ENCODE measurements at regions not wholly inside any gene's neighbourhood (a gene's known extent, or its start where the extent isn't known, plus 50 kb on each side); places are given as distances from the start of the nearest gene placed in this dataset.

DNA sequence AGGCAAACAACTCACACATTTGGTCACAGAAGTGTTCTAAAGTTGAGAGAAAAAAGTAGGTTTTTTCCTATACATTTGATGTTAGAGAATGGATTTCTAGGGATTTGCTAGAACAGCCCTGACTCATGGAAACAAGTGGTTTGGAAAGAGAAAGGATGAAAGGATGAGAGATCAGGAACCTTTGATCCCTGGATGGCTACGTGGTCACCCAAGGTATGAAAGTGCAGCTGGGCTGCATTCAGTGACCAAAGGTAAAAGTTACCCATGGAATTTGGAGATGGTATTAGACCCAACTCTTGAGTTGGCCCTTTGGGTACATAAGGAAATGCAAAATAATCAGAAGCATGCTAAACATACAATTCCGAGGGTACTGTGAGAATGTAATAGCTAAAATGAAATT is 61.3 kb upstream of the SPIN1 start:
- no peak for DNase-seq

DNA sequence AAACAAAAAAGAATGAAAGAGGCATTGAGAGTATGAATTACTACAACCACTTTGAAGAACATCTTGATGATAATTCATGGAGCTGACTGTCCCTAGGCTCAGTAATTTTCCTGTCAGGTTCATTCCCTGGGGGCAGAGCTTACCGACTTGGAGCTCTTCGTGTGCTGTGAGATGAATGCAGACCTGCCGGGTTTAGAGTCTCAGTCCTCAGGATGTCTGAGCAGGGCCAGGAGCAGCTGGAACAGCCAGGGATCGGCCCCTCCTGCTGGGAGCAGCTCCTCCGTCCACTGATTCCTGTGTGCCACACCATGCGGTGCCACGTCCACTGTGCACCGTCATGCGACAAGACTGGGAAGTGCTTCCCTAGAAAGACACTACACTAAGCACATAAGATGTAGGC is 62.2 kb upstream of the SPIN1 start:
- DNase-seq: no peak

DNA sequence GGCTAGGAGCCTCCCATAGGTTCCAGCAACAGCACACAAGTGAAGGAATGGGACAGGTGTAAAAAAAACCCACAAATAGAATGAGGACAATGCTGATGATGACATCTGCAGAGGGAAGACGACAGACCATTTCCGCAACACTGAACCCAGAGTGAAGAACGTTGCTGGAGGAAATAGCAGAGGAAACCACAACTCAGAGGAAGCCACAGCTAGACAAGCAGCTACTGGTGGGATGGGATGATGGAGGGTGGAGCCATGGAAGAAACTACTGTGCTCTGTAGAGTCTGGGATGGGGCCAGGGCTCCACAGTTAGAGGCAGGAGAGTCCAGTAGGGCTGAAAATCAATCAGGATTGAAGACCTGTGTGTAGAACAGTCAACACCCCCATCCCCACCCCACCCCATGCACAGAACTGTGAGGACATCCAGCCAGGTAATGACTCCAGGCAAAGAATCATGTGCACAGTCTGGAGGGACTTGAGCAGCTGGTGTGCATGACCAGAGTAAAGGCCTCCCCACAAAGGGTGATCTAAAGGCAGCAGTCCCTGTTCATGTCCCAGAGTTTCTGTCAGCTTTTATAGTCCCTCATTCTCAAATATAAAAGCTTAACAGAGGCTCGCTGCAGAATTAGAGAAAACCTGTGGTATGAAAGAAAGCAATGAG is 65.2 kb upstream of the SPIN1 start:
- DNase-seq: peak; percentile 57

DNA sequence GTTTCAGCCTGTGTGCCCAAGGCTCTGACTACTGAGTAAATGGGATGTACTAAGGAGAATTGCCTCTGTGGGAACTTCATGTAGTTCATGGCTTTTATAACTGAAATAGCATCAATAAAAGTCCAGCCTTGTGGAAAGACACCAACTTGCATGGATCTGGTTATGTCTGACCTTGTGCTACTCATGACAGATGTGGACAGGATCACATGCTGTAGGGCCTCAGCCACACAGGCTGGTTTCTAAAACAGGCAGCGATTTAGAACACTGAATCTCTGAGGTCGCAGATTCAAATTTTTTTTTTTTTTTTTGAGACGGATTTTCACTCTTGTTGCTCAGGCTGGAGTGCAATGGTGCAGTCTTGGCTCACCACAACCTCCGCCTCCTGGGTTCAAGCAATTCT is 66.5 kb upstream of the SPIN1 start:
- no peak for DNase-seq

DNA sequence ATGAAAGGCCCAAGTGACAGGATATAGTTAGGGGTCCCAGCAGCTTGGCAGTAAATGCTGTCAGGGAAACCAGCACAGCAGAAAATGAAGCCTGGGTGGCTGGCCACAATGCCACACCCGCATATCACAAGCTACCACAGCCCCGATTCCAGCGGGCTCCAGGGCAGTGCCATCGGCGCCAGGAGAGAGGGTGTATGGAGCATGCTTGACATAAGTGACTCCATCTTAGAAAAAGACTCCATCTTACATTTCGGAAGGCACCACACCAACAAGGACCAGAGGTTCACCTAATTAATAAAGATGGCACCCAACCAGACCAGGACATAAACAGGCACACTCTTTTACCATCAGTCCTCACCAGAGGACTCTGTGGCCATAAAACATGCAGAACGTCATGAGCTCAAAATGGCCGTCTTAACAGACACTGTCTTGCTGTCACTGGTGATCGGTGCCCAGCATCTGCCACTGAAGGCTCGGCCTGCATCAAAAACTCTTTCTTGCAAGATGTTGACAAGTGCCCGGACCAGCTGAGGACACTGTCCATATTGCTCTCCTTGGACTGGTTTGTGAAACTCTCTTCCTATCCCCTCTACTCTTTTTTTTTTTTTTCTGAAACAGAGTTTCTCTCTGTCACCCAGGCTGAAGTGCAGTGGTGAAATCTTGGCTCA is 67.4 kb upstream of the SPIN1 start:
- DNase-seq: no peak

DNA sequence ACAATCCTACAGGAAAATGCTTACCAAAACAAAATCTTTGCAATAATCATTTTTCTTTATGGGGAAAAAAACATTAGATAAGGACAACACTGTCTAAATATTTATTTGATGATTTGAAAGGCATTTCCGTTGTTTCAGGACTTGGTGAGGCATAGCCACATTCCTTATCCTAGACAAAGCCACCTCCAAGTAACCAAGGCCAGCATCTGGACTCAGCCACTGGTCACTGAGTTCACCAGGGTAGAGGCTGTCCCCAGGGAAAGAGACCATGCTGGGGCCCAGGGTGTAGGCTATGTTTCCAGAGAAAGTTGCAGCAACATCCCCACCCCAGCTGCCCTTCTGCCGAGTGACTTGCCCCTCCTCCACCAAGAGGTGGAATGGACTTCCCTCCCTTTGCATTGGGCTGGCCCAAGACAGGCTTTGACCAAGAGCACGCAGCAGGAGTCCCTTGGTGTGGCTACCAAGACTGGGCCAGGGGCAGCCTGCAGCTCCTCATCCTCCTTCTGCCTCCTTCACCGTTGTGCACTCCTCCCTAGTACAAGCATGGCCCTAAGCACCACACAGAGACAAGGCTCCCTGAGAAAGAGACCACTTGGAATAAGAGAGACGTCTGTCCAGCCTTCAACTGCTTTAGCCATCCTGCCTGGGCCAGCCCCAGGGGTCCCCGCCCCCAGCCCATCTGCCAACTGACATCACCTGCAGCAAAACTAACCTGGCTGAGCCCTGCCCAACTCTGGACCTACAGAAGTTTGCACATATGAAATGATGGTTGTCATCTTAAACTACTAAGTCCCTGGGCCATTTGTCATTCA is 68.1 kb upstream of the SPIN1 start:
- no peak for DNase-seq

DNA sequence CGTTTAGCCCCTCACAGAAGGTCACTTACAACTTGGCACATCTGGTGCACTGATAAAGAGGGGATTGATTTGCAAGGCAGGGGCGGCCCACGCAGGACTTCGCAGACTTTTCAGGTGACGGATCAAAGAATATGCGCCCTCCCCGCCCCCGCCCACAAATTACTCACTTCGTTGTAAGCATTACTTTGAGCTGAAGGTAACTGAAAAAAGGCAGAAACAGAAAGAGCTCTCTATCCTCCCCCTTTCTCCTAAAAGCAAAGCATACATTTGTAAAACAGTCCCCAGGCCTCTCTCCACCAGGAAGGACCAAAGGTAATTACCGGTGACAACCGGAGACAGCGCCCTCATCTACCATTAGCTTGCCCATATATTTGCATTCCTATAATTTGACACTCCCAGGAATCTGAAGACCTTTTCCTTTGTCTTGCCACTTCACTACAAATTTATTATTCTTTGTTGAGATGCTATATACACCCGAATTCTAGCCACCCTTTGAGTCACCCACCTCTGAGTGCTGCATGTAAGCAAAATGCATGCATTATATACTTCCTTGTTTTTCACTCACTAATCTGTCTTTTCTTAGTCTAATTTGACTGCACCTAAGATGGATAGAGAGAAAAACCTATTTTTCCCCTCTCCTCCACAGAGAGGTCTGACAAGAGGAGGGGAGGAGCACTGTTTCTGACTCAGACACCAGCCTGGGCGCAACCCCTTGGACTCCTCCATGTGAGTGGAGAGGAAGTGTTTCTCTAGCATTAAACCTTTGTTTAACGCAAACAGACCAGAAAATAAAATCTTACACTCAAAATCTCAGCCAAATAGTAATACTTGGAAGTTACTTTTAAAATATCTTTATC is 74.7 kb upstream of the SPIN1 start:
- no peak for DNase-seq

DNA sequence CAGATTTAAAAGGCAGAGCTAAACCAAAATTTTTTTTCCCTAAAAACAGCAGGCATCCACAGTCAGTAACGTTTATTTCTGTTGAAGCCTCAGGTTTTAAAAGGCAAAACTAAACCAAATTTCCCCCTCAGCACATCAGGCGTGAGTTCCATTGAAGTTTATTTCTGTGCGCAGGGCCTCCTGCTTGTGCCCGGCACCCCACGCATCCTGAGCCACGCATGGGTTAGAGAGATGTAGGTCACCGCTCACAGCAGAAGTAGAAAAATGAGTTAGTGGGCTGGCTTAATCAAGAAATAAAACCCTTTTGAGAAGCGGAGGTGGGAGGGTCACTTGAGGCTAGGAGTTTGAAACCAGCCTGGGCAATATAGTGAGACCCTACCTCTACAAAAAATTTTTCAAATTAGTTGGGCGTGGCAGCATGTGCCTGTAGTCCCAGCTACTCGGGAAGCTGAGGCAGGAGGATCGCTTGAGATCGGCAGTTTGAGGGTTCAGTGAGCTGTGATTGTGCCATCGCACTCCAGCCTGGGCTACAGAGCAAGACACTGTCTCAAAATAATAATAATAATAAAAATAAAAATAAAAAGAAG is 75.6 kb upstream of the SPIN1 start:
- DNase-seq: no peak

DNA sequence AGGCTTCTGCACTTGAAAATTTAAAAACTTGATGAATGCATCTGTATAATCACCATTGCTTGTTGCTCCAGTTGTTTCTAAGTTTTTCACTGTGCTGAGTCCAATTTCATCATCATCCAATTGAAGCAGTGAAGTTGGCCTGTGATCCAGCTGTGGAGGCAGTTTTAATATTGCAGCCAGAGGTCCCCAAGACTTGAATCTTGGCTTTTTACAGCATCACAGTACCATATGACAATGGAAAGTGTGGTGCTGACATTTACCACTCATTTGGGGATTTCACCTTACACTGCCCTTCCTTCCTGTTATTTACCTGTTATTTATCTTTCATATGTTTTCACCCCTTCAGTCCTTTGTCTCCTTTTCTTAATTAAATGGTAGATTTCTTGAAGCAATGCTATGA is 76.2 kb upstream of the SPIN1 start:
- no peak for DNase-seq

DNA sequence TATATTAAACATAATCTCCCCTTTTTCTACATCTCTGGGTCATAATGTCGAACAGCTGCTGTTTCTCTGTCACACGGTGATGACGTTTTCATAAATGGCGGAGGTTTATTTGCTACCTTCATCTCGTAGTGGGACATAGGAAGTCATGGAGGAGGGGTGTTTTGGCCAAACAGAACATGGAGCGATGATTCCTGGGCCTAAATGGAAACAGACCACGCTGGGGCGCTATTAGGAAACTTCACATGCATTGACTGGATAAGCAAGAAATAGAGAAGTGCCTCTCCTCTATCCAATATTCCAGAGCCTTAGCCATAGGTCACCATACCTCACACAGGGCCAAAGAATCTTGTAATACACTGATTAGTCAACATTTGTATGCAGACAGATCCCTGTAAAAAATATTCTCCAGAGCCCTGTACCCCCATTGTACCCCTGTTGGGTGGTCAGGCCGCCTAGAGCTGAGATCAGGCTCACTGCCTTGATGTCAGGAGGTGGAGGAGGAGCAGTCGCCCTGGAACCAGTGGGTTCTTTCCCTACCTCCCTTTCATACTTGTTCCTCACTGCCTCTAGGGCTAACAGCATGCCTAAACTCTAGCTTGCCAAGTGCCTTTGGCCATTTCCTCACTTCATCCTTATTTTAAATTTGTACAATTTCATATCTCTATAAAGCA is 77.8 kb upstream of the SPIN1 start:
- no peak for DNase-seq

DNA sequence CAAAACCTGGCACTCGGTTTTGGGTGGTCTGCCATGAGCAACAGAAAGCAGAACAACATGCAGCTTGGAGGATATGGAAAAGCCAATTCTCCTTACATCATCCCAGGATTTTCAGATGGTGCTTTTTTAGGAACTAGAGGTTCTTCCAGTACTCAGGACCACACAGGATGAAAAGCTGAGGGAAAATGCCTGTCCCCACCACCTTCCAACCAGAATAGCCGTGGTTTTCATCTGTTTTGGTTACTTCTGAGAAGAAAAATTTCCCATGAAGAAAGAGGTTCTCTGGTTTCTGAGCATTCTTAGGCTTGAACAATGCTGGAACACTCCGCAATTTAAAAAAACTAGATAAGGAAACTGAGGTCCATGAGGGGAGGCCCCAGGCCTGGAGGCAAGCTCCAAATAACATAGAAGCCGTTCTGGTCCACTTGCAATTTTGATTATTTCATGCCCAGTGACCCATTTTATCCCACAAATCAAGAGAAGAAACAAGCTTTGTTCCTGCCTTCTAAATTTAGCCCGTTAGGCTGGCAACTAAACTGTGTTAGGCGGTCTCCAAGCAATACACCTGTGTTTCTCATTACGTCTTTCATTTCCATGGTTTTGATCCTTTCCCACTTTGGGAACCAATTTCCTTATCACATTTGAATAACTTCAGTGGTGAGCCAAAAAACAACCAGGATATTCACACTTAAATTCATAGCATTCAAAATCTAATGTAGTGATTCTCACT is 79.2 kb upstream of the SPIN1 start:
- no peak for DNase-seq

DNA sequence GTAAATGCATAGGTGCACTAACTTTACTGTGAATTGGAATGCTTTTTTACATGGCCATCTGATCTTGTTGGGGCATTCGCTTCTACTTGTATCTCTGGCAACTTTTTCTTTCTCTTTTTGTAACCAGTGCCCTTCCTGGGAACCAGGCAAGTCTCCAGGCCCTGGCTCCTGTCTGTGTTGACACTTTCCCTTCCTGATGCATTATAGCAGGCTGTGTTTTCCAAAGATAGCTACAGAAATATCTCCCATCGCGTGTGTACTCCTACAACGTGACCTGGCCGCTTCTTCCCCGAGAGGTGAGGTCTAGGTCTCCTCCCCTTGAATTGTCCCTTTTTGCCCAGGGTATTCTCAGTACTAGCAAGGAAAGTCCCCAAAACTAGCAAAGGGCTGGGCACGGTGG is 81.1 kb upstream of the SPIN1 start:
- DNase-seq: no peak

DNA sequence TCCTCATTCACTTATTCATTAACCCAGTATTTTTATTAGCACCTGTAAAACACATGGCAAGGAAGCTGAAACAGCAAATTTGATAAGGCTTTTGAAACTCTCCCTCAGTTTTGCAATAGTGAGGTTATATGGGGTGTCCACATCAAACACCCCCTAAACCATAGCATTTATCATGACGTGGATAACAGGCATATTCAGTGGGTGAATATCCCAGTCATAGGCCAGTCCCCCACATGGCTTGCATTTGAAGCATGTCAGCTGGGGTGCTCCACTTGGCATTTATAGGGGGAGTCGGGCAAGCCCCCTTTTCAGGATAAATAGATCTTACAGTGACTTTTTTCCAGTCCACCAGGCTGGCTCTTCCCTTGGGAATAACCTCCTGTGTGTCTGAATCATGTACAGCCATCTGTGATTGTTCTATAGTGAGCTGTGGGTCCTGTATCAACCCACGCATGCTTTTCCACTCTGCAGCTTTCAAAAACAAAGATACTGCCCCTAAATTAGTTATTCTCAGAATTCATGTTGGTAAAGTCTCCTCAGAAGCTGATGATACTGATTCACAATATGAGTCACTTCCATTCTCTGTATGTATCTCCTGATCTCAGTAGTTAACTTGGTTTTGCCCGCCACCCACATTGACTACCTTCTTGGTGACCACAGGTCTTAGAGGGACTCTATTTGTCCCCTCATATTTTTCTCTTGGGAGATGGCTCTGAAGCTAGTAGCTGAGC is 84.4 kb upstream of the SPIN1 start:
- peak; percentile 39 for DNase-seq

DNA sequence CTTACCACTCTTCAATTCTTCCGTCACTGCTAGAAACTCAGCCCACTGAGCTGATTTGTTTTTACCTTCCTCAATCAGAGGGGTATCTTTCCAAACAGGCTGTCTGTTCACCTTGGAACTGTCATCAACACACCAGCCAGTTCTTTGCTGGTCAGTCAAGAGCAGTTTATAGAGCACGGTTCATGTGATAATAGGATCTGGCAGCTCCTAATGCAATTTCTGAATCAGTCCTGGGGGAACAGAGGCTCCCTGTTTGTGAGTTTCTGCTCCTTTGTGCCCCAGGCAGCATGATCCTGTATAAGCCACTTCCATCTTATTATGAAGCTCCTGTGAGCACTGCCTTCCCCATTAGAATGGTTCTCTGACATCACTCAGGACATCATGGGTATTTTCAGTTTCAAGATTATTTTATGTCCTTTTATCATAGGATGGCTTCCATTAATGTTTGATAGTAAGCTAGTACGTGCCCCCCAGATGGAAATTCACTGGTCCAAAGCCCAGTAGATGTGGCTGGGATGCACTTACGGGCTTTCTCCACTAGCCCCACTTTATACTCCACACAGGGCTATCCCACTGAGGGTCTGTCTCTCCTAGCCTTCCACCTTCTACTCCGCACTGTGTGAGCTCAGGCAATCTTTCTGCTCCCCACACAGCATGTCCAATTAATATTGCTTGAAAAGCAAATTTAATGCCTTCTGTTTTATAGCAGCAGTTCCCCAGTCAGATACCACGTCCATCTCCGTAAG is 85.5 kb upstream of the SPIN1 start:
- DNase-seq: no peak

DNA sequence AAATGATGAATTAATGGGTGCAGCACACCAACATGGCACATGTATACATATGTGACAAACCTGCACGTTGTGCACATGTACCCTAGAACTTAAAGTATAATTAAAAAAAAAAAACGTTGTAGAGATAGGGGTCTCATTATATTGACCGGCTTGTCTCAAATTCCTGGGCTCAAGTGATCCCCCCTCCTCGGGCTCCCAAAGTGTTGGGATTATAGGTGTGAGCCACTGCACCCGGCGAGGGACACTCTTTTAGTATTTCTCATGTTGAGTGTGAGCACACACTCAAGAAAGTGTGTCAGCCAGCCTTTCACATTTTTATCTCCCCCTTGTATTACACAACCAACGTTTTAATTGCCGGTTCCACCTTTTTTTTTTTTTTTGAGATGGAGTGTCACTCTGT is 87.7 kb upstream of the SPIN1 start:
- DNase-seq: no peak

DNA sequence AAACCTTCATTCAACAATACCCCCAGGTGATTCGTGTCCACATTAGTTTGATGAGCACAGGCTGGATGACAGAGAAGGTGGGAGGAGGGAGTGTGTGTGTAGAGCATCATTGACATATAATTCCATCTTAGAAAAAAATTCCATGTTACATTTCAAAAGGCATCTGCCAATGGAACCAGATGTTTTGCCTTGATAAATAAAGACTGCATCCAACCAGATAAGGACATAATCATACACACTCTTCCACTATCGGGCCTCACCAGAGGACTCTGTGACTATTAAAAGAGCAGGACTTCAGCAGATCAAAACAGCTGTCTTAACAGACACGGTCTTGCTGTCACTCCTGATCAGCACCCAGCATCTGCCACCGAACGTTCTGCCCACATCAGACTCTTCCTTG is 96.4 kb upstream of the SPIN1 start:
- no peak for DNase-seq

DNA sequence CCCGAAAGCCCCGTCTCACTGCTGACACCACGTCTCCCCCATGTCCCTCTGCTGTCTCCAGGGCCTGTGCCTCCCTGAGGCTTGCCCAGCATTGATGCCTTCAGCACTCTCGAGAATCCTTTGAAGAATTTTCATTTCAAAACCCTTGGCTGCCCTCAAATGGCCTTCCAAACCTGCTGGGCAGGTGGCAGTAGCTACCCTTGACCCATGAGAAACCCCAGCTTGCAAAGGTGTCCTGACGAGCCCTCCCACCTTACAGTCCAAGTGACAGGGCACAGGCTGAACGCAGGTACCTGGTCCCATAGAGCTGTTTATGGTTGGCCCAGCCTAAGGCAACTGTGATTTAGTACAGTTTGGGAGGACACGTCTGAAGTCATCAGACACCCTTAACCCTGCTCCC is 97.2 kb upstream of the SPIN1 start:
- no peak for DNase-seq

DNA sequence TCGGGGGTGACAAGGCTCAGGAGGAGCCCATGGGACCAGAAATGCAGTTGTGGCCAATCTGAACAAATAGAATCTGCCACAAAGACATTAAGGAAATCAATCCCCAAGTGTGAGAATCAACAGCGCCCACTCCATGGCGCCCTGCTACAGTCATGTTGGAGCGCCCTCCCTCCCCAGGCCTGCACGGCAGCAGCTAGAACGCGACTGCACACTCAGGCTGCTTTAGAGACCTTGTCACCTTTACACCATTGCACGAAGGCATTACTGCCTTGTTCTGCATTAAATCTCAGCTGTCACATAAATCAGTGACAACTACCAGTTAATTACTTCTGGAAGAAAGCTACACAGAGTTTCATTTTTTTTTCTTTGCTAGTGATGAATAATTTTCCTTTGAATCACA is 98.7 kb upstream of the SPIN1 start:
- no peak for DNase-seq

DNA sequence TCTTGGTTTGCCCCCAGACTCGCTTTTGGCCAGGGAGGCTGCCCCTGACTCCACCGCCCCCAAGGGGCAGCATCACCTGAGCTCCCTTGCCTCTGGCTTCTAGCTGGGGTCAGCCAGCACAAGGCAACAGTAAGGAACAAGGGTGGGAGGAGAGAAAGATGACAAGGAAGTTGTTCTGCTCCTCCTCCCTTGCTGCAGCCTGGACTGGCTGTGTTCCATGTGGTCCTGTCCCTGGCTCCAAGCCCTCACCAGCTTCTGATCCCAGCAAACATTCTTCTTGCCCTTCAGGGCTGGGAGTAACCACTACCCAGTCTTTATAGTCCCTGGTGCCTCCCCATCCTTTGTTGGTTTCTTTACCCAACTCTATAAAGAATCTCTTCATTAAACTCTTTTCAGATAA is 100.3 kb upstream of the SPIN1 start:
- DNase-seq: no peak

DNA sequence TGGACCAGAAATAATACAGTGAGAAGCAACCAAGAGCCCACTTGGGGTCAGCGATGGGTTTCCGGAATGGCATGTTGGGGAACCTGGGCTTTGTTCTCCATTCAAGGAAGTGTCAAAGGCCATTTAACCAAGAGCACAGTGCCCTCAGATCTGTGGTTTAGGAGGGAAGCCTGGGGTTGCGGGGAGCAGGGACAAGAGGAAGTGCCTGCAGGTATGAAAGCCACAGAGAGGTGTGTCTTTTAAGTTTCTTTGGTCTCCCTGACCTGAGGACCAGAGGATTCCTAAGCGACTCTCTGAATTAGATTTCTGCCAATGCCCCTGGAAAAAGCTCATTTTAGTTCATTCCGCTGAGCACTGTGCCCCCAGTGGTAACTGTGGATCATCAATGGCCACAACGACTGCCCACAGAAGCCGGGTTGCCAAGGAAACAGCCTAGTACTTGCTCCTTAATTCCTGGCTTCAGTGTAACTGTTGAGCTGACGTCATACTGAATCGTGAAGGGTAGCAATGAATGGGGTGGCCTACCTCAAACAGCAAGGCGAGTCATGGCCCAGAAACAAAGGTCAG is 107.3 kb upstream of the SPIN1 start:
- peak; percentile 20 for DNase-seq
